OCI-LY7 (cell line): ENCODE measurements at regions not wholly inside any gene's neighbourhood (a gene's known extent, or its start where the extent isn't known, plus 50 kb on each side); places are given as distances from the start of the nearest gene placed in this dataset.

Experiments used
- CTCF ChIP-seq: fragments of 200-600 bp; sonication (generic); conservative IDR thresholded peaks from 2 replicates; pipeline ENCODE4 v1.5.1; 2014; ENCODE audit warnings: mild to moderate bottlenecking, antibody characterized with exemption, low read length, moderate library complexity, mixed read lengths
- EZH2phosphoT487 ChIP-seq: fragments of 200-600 bp; sonication (generic); IDR thresholded peaks from 2 replicates; pipeline ENCODE4 v1.6.1; 2018; ENCODE audit warnings: low read depth, borderline replicate concordance, mild to moderate bottlenecking, mixed run types, antibody characterized with exemption, low read length, moderate library complexity, mixed read lengths

GRCh38 chr10:29896053-29896452 lies 163.3 kb downstream of the JCAD start:
- TF ChIP-seq CTCF (no peak), EZH2phosphoT487 (no peak)
